ENCODE measurements at regions not wholly inside any gene's neighbourhood (a gene's known extent, or its start where the extent isn't known, plus 50 kb on each side); places are given as distances from the start of the nearest gene placed in this dataset.

- H3K27me3 ChIP-seq (replicated peaks in 1 of 4; ENCODE audit: control extremely low read depth in 1 of 4, control insufficient read depth in 3 of 4, insufficient read depth in 4 of 4, low read length in 3 of 4), result no peaks in the 10 kb centered on the region
- TF ChIP-seq EZH2 (IDR thresholded peaks at IDR 0.05; ENCODE audit: borderline replicate concordance, insufficient read depth, low read depth, low read length, poor library complexity, severe bottlenecking) (no peak), CTCF (IDR thresholded peaks at IDR 0.05) (no peak)
- DNase-seq (no peak), ATAC-seq (ENCODE audit: low read depth) (no peak)
- no peaks in the 10 kb centered on the region for H3K79me2 ChIP-seq (ENCODE audit: control insufficient read depth, insufficient read depth, low read length)
- H4K20me1 ChIP-seq (ENCODE audit: control insufficient read depth, insufficient read depth, low read length, poor library complexity, severe bottlenecking), result no peaks in the 10 kb centered on the region
- Mint-ChIP-seq H3K27ac (no peak overlapping the region), H3K4me1 (no peaks in the 10 kb centered on the region), H3K4me3 (no peak overlapping the region), H3K27me3 (peaks cover 4% of the 10 kb centered on the region), H3K9me3 (ENCODE audit: insufficient read depth) (no peaks in the 10 kb centered on the region)
- H2AFZ ChIP-seq (ENCODE audit: insufficient read depth, low read depth, low read length, poor library complexity, severe bottlenecking), result no peak overlapping the region
- no peak overlapping the region for H3K27ac ChIP-seq (ENCODE audit: low read length in 2 of 2)
- ChIA-PET POLR2A (no interaction called here), CTCF (no interaction called here)
- no peak overlapping the region for H3K9ac ChIP-seq (ENCODE audit: low read length)
- H3K4me1 ChIP-seq (ENCODE audit: control insufficient read depth in 2 of 2, insufficient read depth in 2 of 2, low read length in 2 of 2), result no peaks in the 10 kb centered on the region
- H3K9me3 ChIP-seq (ENCODE audit: control extremely low read depth in 1 of 3, control insufficient read depth in 2 of 3, insufficient read depth in 1 of 3, low read length in 2 of 3), result no peaks in the 10 kb centered on the region
- H3K36me3 ChIP-seq (replicated peaks in 1 of 2; ENCODE audit: control extremely low read depth in 1 of 2, control insufficient read depth in 1 of 2, extremely low read depth in 1 of 2, insufficient read depth in 2 of 2, low read length in 1 of 2), result no peaks in the 10 kb centered on the region
- H3K4me3 ChIP-seq (ENCODE audit: control extremely low read depth in 1 of 5, extremely low read depth in 1 of 5, insufficient read depth in 1 of 5, low read depth in 2 of 5, low read length in 4 of 5), result no peak overlapping the region
- no peak overlapping the region for H3K4me2 ChIP-seq (replicated peaks; ENCODE audit: low read depth, low read length, poor library complexity, severe bottlenecking)
- intact Hi-C loops (cut with micrococcal nuclease), result no loop called here
- 90% methylated on average over 4 of the region's 5 CpGs for WGBS (ENCODE audit: insufficient coverage)
Measured at GRCh38 chr11:22516111-22516510, 109.5 kb downstream of the FANCF start.

GRCh38 chr11:22512457-22512856 is 113.2 kb downstream of the FANCF start:
- H3K9me3 ChIP-seq (ENCODE audit: control extremely low read depth in 1 of 3, control insufficient read depth in 2 of 3, insufficient read depth in 1 of 3, low read length in 2 of 3), result no peaks in the 10 kb centered on the region
- no CpG with 5 or more reads among the region's 1 CpG for WGBS (ENCODE audit: insufficient coverage)
- no peaks in the 10 kb centered on the region for H3K27me3 ChIP-seq (replicated peaks in 1 of 4; ENCODE audit: control extremely low read depth in 1 of 4, control insufficient read depth in 3 of 4, insufficient read depth in 4 of 4, low read length in 3 of 4)
- intact Hi-C loops (cut with micrococcal nuclease), result no loop called here
- DNase-seq (no peak), ATAC-seq (ENCODE audit: low read depth) (no peak)
- no peaks in the 10 kb centered on the region for H4K20me1 ChIP-seq (ENCODE audit: control insufficient read depth, insufficient read depth, low read length, poor library complexity, severe bottlenecking)
- no peak overlapping the region for H3K9ac ChIP-seq (ENCODE audit: low read length)
- ChIA-PET CTCF (no interaction called here), POLR2A (no interaction called here)
- no peaks in the 10 kb centered on the region for H3K4me1 ChIP-seq (ENCODE audit: control insufficient read depth in 2 of 2, insufficient read depth in 2 of 2, low read length in 2 of 2)
- H2AFZ ChIP-seq (ENCODE audit: insufficient read depth, low read depth, low read length, poor library complexity, severe bottlenecking), result no peak overlapping the region
- TF ChIP-seq EZH2 (IDR thresholded peaks at IDR 0.05; ENCODE audit: borderline replicate concordance, insufficient read depth, low read depth, low read length, poor library complexity, severe bottlenecking) (no peak), CTCF (IDR thresholded peaks at IDR 0.05) (no peak)
- Mint-ChIP-seq H3K27ac (no peak overlapping the region), H3K9me3 (ENCODE audit: insufficient read depth) (no peaks in the 10 kb centered on the region), H3K4me1 (no peaks in the 10 kb centered on the region), H3K4me3 (no peak overlapping the region), H3K27me3 (peaks cover 4% of the 10 kb centered on the region)
- H3K4me3 ChIP-seq (ENCODE audit: control extremely low read depth in 1 of 5, extremely low read depth in 1 of 5, insufficient read depth in 1 of 5, low read depth in 2 of 5, low read length in 4 of 5), result no peak overlapping the region
- no peaks in the 10 kb centered on the region for H3K79me2 ChIP-seq (ENCODE audit: control insufficient read depth, insufficient read depth, low read length)
- no peak overlapping the region for H3K4me2 ChIP-seq (replicated peaks; ENCODE audit: low read depth, low read length, poor library complexity, severe bottlenecking)
- no peaks in the 10 kb centered on the region for H3K36me3 ChIP-seq (replicated peaks in 1 of 2; ENCODE audit: control extremely low read depth in 1 of 2, control insufficient read depth in 1 of 2, extremely low read depth in 1 of 2, insufficient read depth in 2 of 2, low read length in 1 of 2)
- H3K27ac ChIP-seq (ENCODE audit: low read length in 2 of 2), result no peak overlapping the region

All from B cell (primary cell).